GF-D8 (cell line): ENCODE measurements at regions not wholly inside any gene's neighbourhood (a gene's known extent, or its start where the extent isn't known, plus 50 kb on each side); places are given as distances from the start of the nearest gene placed in this dataset.

Source experiments
- DNase-seq: peaks from one replicate; lab custom pipeline; 2025; lab: John Stamatoyannopoulos, UW

DNA sequence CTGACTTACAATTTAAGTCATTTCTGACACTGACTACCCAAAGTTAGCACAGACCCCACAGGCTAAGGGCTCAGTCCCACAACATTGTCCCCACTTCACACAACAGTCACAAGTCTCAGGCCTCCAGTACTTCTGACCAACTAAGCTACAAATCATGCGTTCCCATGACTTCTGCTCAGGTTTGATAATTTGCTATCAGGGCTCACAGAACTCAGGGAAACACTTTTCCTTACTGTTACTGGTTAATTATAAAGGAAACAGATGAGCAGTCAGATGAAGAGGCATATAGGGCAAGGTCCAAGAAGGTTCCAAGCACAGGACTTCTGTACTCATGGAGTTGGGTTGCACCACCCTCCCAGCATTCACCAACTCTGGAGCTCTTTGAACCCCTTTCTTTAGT is 151.2 kb upstream of the TNR start:
- DNase-seq: no peak

GRCh38 chr1:175893192-175893591 is 149.8 kb upstream of the TNR start:
- no peak for DNase-seq

- DNase-seq: no peak
Observed at GRCh38 chr1:175892686-175893085, 149.3 kb upstream of the TNR start.

DNA sequence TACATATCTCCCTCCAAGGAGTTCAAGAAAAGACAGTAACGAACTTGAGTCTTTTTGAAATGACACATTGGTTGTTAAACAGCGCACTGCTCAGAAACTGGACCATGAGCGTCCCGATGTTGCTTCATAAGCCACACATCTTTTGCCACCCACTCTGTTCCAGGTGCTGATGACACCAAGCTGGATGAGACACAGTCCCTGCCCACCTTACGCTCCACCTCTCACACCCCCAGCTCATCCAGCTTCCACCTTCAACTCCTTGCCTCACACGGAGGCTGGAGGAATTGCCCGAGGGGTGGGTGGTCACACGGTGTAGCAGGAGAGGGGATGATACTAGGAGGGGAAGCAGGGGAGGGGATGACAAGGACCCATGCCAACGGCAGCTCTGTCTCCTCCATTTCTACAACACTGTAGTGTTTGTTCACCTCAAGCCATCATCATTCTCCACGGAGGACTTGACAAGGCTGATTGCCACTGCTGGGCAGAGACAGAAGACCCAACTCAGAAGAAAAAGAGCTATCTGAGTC is 148.5 kb upstream of the TNR start:
- no peak for DNase-seq

DNA sequence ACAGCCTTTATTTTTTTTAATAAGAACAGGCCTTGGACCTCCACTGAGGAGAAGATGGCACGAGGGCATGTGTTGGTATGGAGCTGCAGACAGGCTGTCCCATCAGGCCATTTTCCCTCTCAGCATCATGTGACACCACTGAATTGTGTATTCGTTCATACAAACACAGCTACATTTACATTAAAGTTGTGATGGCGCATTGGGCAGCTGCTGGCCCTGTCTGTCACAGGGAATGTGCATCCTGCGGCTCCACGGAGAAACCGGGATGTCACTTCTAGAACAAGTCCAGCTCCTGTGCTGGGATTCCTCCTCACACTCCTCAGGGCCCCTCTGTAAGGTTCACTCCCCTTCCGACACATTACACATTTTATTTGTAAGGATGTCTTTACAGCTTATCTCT is 147.6 kb upstream of the TNR start:
- DNase-seq: no peak

GRCh38 chr1:175889848-175890247 is 146.5 kb upstream of the TNR start:
- no peak for DNase-seq

DNA sequence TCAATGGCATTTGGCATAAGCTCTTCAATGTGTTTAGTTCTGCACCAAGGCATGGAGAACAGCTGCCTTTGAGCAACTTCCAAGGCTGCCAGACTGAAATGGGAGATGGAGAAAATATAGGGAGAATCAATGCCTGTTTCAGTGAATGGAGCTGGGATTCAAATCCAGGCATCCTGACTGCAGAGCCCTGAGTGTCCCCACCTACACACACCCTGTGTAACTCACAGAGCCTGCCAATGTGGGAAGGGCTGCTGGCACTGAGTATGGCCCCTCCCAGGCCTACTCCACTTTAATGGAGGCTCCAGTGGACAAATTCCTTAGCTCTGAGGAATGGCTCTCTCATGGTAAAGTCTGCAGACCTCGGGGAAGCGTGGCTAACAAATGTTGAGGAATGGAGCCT is 145.6 kb upstream of the TNR start:
- no peak for DNase-seq

GRCh38 chr1:175887981-175888428 is 144.6 kb upstream of the TNR start:
- no peak for DNase-seq

DNA sequence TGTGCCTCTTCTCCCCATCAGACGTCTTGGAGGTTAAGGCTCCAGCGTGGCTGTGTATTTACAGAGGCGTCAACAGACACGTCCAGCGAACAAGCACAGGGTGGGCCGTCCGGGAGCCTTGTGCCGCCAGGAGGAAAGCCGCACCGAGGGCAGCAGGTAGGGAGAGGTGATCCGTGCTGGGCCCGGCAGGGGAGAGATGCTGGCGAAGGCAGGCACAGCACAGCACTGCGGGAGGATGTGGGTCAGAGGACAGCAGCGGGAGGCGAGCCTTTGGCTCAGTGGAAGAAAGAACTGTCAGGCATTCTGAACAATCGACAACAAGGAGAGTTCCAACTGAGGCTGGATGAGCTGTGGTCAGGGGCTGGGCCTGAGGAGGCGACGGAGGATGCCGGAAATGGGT is 144.1 kb upstream of the TNR start:
- no peak for DNase-seq

- DNase-seq: no peak
Observed at GRCh38 chr1:175885326-175885725, 141.9 kb upstream of the TNR start.

- DNase-seq: no peak
Observed at GRCh38 chr1:175884369-175884768, 141.0 kb upstream of the TNR start.

DNA sequence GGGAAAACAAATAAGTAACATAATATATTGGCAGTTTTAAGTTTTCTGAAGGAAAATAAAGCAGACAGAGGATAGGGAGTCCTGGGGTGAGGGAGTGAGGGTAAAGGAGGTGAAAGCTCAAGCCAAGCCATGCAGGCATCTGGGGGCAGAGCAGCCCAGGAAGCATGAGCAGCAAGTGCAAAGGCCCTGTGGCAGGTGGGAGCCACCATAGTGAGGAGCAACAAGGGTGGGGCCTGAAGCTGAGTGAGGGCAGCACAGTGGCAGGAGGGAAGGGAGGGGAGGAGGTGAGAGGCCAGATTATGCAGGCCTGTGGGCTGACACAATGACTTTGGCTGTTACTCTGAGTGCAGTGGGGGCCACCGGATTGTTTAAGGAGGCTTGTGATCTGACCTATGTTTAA is 138.8 kb upstream of the TNR start:
- DNase-seq: no peak

DNA sequence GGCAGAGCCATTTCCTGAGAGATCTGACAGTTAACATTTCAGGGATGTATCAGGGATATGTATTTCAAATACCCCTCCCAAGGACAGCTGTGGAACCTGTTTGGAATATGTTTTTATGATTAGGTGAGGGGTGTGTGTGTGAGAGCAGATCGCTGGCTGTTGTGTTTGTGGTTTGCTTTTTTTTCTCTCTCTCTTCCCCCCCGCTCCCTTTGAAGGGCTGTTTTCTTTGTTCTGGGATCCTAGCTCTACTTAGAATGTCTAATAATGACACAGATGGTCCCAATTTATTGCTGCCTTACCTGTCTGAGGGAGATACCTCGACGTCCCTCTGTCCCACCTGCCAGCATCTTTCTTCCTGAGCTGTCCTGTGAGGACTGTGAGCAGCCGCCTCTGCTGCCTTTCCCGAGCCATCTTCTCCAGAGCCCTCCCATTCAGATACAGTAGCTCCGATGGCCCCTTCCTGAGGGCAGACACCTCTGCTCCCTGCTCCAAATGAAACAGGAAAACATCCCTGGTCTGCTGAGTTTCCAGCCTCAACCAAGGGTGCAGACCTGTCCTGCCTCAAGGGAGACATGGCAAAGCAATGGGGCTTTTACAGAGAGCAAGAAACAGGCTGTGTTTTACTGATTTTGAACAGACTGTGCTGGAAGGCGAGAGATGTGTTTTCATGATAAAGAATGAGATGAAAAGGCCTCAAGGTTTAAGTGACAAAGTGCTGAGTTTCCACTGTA is 138.0 kb upstream of the TNR start:
- no peak for DNase-seq

DNA sequence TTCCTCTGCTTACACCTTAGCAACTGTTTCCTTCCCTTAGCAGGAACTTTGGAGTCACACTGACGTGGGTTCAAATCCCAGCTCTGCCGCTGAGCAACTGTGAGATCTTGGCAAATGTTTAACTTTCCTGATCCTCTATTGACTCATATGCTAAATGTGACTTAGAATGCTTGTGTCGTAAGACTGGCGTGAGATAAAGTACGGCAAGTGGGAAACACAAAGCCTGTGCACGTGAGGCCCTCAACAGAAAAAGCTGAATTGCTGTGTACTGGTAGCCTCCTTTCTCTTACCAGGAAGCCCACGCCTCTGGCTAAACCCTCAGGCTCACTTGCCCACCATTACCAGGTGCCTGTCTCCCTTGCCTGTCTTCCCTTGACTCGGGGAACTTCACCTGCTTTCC is 135.4 kb upstream of the TNR start:
- no peak for DNase-seq

- DNase-seq: no peak
Observed at GRCh38 chr1:175877939-175878737, 134.7 kb upstream of the TNR start.

DNA sequence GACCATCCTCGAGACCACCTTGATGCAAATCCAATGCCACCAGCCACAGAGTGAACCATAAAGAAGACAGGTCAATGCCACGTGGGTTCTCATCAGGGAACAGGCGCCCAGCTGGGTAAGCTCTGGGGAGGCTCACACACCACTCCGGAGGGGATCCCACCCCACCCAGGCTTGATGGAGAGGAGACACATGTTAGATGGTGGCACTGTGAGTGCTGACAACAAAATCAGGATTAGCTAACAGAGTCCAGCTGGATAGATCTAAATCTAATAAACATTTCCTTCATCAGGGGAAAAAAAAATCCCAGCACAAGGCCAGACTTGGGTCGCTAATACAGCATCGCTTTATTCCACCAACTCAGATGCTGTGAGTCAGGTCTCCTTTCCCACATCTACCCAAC is 132.2 kb upstream of the TNR start:
- DNase-seq: no peak

- no peak for DNase-seq
Observed at GRCh38 chr1:175874081-175874480, 130.7 kb upstream of the TNR start.

GRCh38 chr1:175873290-175873935 is 130.0 kb upstream of the TNR start:
- no peak for DNase-seq

DNA sequence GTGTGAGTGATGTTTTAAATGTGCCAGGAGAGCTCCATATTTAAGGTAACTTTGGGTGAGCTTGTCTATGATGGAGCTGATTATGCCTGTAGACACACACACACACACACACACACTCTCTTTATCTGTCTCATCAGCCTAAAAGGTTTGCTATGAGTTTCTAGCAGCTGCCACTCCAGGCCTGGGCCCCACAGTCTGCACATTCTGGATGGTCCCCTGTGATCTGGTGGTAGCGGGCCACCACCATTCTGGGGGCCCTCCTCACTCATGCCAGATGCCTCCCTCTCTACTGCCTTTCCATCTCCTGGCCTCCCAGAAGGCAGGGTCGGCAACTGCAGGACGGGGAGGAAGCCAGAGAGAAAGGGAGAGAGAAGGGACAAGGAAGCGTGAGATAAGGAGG is 129.2 kb upstream of the TNR start:
- no peak for DNase-seq

DNA sequence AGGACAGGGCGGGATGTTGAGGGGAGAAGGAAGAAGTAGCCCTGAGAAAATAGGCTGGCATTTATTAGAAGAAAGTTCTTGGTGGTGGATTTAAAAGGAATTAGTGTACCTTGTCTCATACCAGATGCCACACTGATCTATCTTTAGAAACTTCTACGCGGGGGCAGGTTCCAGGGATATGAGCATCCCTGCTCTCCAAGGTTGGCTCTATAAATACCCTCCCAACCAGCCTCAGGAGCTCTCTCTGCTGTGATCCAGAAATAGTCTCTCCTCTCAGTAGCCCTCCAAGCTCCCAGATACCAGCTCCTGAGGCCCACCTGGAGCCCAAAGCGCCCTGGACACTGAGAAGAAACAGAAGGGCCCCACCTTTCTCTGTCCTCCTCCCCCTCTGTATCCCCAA is 128.3 kb upstream of the TNR start:
- DNase-seq: no peak

DNA sequence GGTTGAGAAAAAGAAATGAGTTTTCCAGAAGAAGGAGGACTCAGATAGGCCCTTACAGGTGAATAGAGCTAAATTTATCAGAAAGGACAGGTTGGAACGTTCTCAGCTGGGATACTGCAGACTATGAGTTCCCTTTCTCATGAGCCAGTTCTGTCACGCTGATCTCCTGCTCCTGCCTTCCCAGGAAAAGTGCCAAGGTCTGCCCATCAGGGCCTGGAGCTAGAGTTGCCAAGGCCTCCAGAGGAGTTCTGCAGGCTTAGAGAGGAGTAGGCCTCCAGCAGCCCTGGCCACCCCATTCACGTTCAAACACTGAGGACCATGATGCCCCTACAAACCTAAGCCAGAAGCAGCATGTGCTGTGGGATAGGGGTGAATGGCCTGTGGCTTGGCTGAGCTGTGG is 126.8 kb upstream of the TNR start:
- DNase-seq: no peak

DNA sequence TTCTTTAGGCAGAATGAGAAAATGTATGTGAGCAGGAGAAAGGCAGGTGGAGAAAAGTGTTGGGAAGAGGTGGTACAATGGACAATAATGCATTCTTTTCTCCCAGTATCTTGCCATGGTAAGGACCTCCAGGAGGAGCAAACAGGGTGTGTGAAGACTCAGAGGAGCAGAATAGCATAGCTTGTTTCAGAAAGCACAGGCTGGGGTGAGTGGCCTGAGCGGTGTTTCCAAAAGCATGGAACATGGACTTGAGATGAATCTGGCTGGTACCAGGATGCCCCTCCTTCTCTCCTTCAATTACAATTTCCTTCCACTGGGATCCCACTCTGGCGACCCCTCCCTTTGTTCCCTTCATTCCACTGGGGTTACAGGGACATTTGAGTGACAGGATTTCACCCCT is 123.4 kb upstream of the TNR start:
- DNase-seq: no peak
